OCI-LY7 (cell line): ENCODE measurements at regions not wholly inside any gene's neighbourhood (a gene's known extent, or its start where the extent isn't known, plus 50 kb on each side); places are given as distances from the start of the nearest gene placed in this dataset.

ENCODE experiments used
- CTCF ChIP-seq: fragments of 200-600 bp; sonication (generic); conservative IDR thresholded peaks from 2 replicates; pipeline ENCODE4 v1.5.1; 2014; ENCODE audit warnings: mild to moderate bottlenecking, antibody characterized with exemption, low read length, moderate library complexity, mixed read lengths
- EZH2phosphoT487 ChIP-seq: fragments of 200-600 bp; sonication (generic); IDR thresholded peaks from 2 replicates; pipeline ENCODE4 v1.6.1; 2018; ENCODE audit warnings: low read depth, borderline replicate concordance, mild to moderate bottlenecking, mixed run types, antibody characterized with exemption, low read length, moderate library complexity, mixed read lengths

DNA sequence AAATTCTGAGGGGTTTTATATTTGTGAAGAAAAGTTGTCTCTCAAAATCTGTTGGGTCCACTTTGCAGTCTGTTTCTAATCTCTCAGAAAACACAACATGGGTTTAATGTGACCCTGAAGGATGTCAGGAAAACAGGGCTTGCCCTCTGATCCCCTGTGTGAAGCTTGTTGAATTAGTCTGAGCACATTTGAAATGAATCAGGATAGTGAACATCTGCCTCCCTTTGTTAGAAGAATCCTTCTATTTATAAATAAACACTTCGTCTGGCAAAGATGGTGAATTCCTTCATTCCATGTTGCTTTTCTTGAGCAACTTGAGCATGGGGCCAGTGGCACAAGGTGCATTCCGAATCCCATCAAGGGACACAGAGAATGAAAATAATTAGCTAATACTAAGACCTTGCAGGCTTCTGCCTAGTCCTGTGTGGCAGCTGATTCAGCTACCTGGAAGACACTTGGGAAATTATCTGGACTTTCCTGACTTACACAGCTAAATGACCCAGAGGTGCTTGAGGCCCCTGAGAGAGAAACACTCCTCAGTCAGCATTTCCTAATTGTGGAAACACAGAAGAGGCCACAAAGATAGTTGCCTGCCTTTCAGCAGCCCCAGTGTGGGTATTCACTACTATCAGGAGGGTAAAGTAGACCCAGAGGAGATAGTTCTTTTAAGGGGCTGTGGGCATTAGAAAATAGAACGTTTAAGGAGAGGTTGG lies 305.5 kb downstream of the C7orf25 start:
- TF ChIP-seq CTCF (no peak), EZH2phosphoT487 (no peak)
